ENCODE measurements at regions not wholly inside any gene's neighbourhood (a gene's known extent, or its start where the extent isn't known, plus 50 kb on each side); places are given as distances from the start of the nearest gene placed in this dataset.

DNA sequence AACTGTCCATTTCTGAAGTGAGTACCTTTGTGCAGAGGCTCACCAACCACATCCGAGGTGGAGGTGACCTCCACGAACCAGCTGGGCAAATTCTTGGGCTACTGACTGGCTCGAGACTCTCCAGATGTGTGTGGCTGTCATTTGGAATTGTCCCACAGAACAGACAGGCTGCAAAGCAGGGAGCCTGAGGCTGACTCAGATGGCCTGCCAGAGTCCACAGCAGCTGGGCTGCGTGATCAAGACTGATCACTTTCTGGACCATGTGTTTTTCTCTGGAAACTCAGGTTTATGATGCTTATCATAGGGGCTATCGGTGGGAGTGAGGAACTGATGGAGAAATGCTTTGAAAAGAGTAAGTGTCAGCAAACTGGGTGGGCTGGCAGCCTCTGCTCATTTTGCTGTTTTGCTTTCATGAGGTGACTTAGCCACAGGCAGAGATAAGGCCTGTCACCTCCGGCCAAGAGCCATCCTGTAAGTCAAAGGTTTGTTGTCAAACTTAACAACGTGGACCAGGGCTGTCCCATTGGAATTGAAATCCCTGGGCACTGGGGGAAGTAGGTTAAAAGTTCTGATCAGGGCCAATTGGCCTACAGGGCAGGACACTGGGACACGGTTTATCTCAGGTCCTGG is 120.4 kb downstream of the LIPG start:
- DNase-seq = no peak
- no peak for TF ChIP-seq POLR2A (IDR thresholded peaks at IDR 0.05; ENCODE audit: low read length)

- no peak for DNase-seq
- TF ChIP-seq GATA1 (IDR thresholded peaks at IDR 0.05; ENCODE audit: low read depth, low read length) (no peak), POLR2A (IDR thresholded peaks at IDR 0.05; ENCODE audit: low read length) (no peak)
Measured at GRCh38 chr18:49681387-49681786, 119.5 kb downstream of the LIPG start.

GRCh38 chr18:49678440-49678839 is 116.6 kb downstream of the LIPG start:
- no peak for TF ChIP-seq POLR2A (IDR thresholded peaks at IDR 0.05; ENCODE audit: low read length)
- no peak for TF ChIP-seq GATA1 (IDR thresholded peaks at IDR 0.05; ENCODE audit: low read depth, low read length)
- no peak for DNase-seq

GRCh38 chr18:49677762-49678413 is 116.0 kb downstream of the LIPG start:
- no peak for DNase-seq
- no peak for TF ChIP-seq POLR2A (IDR thresholded peaks at IDR 0.05; ENCODE audit: low read length)
- TF ChIP-seq GATA1 (IDR thresholded peaks at IDR 0.05; ENCODE audit: low read depth, low read length) = no peak

DNA sequence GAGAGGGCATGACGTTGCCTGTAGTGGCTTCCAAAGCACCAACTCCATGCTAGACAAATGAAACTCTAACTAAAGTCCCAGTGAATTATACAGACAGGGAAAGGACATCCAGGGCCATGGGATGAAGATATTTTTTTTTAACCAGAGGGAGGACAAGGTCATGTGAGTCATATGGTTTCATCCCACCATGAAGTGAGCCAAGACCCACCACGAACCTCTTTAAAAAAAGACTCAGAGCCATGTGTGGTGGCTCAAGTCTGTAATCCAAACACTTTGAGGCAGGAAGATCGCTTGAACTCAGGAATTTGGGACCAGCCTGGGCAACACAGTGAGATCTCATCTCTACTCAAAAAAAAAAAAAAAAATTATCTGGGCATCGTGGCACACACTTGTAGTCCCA is 115.2 kb downstream of the LIPG start:
- TF ChIP-seq POLR2A (IDR thresholded peaks at IDR 0.05; ENCODE audit: low read length) (no peak), GATA1 (IDR thresholded peaks at IDR 0.05; ENCODE audit: low read depth, low read length) (no peak)
- DNase-seq = no peak

GRCh38 chr18:49673281-49673680 is 111.4 kb downstream of the LIPG start:
- DNase-seq = no peak
- no peak for TF ChIP-seq GATA1 (IDR thresholded peaks at IDR 0.05; ENCODE audit: low read depth, low read length)
- no peak for TF ChIP-seq POLR2A (IDR thresholded peaks at IDR 0.05; ENCODE audit: low read length)

DNA sequence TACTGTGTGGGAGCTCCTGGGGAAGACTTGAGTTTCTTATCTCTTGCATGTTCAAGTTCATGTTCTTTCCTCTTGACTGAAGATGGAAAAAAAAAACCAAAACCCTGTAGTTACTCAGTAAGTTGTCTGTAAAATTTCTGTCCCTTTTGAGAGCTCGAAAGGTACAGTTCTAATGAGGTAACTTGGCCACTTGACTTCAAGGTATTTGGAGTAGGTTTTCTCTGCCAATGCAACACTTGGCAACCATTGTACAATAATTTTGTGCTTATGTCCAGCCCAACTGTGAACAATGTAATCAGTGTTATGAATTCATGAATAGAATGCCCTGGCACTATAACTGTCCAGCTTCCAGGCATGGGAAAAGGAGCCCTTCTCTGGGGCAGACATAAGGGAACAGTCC is 111.0 kb downstream of the LIPG start:
- DNase-seq = no peak
- TF ChIP-seq GATA1 (IDR thresholded peaks at IDR 0.05; ENCODE audit: low read depth, low read length) (no peak), POLR2A (IDR thresholded peaks at IDR 0.05; ENCODE audit: low read length) (no peak)

GRCh38 chr18:49669403-49669802 is 107.5 kb downstream of the LIPG start:
- DNase-seq = no peak
- TF ChIP-seq GATA1 (IDR thresholded peaks at IDR 0.05; ENCODE audit: low read depth, low read length) (no peak), POLR2A (IDR thresholded peaks at IDR 0.05; ENCODE audit: low read length) (no peak)

GRCh38 chr18:49668574-49669275 is 106.9 kb downstream of the LIPG start:
- TF ChIP-seq POLR2A (IDR thresholded peaks at IDR 0.05; ENCODE audit: low read length) (no peak), GATA1 (IDR thresholded peaks at IDR 0.05; ENCODE audit: low read depth, low read length) (no peak)
- no peak for DNase-seq

- TF ChIP-seq GATA1 (IDR thresholded peaks at IDR 0.05; ENCODE audit: low read depth, low read length) (no peak), POLR2A (IDR thresholded peaks at IDR 0.05; ENCODE audit: low read length) (no peak)
- no peak for DNase-seq
Measured at GRCh38 chr18:49667462-49667861, 105.6 kb downstream of the LIPG start.

- DNase-seq = no peak
- no peak for TF ChIP-seq GATA1 (IDR thresholded peaks at IDR 0.05; ENCODE audit: low read depth, low read length)
- TF ChIP-seq POLR2A (IDR thresholded peaks at IDR 0.05; ENCODE audit: low read length) = no peak
Measured at GRCh38 chr18:49666045-49666775, 104.4 kb downstream of the LIPG start.

- TF ChIP-seq POLR2A (IDR thresholded peaks at IDR 0.05; ENCODE audit: low read length) = no peak
- no peak for TF ChIP-seq GATA1 (IDR thresholded peaks at IDR 0.05; ENCODE audit: low read depth, low read length)
- DNase-seq = no peak
Measured at GRCh38 chr18:49663899-49664890, 102.3 kb downstream of the LIPG start.

DNA sequence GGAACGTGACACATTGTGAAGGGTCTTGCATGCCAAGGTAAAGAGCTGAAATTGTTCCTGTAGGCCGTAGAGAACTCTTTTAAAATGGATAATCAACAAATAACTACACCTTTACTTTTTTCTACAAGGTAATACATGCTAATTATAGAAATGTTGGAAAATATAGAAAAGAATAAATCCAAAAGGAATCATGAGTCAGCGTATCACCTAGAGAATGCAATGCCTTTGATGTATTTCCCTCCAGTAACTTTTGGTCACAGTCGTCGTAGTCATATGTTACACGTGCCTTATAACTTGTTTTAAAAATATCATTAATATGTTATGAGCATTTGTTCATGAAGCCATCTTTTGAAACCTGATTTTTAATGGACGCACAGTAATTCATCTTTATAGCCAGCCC is 100.6 kb downstream of the LIPG start:
- TF ChIP-seq POLR2A (IDR thresholded peaks at IDR 0.05; ENCODE audit: low read length) (no peak), GATA1 (IDR thresholded peaks at IDR 0.05; ENCODE audit: low read depth, low read length) (no peak)
- no peak for DNase-seq
